Pancreas (tissue), 10 donors: ENCODE measurements at regions not wholly inside any gene's neighbourhood (a gene's known extent, or its start where the extent isn't known, plus 50 kb on each side); places are given as distances from the start of the nearest gene placed in this dataset.

Experiments
- ATAC-seq, 4 donors: fragments of 200-7000 bp; cut with Tn5 transposase; one replicate each; pipeline versions ENCODE4 v1.8.0 to v1.9.1; 2020; ENCODE audit warnings: mild to moderate bottlenecking in 4 of 4, moderate library complexity in 4 of 4
- DNase-seq, 6 donors: peaks; one replicate each; pipeline ENCODE4 v3.0.0-alpha.2; 2020
- FAIRE-seq: peaks from 2 replicates; lab custom pipeline; 2012; peaks lifted over from hg19 to GRCh38; lab: Jason Lieb, UNC
- H3K27ac ChIP-seq, 4 donors: fragments of 200-600 bp; sonication (generic); 1 replicate in 3 of 4; 2 replicates in 1 of 4; pipeline versions ENCODE4 v1.5.0 to v1.8.0; 2020
- H3K27me3 ChIP-seq, 4 donors: fragments of 200-600 bp; one replicate each; pipeline ENCODE4 v1.8.0; 2021
- H3K36me3 ChIP-seq, 3 donors: fragments of 200-600 bp; sonication (generic) in 1 of 3; one replicate each; pipeline versions ENCODE4 v1.5.0 to v1.8.0; 2020 to 2021
- H3K4me1 ChIP-seq, 3 donors: fragments of 200-600 bp; one replicate each; pipeline ENCODE4 v1.8.0; 2021
- H3K4me3 ChIP-seq, 4 donors: fragments of 200-600 bp; sonication (generic) in 2 of 4; one replicate each; pipeline versions ENCODE4 v1.5.0 to v1.8.0; 2020 to 2021
- H3K9me3 ChIP-seq, 4 donors: fragments of 200-600 bp; one replicate each; pipeline ENCODE4 v1.8.0; 2021
- CTCF ChIP-seq, 4 donors: fragments of 200-600 bp; sonication (generic) in 3 of 4; IDR thresholded peaks; one replicate each; pipeline versions ENCODE4 v1.5.0 to v1.8.0; 2021; ENCODE audit warnings: antibody characterized with exemption in 4 of 4
- WGBS, 2 donors: extraction: QIAGEN DNeasy Blood & Tissue Kit; methylation state at CpG; one replicate each; pipeline ENCODE4 v1.1.7; 2013; 5-methylcytosine and 5-hydroxymethylcytosine counted together
- intact Hi-C, 3 donors: fragments of 100-400 bp; cut with DNase I; formaldehyde crosslinking; loops; one replicate each; pipeline versions ENCODE4 v1.11.1 to v1.14.2; 2022
- donor health status: healthy with polysubstance abuse.
- donor health status: DM: no; HTN: no; CAD: no; lungs with moderate emphysema.
- donor health status: DM: no; HTN: no; CAD: no.
- donor health status: control.
- donor health status: control.
- donor health status: Bipolar disorder and iron deficiency.
- donor health status: DM: yes; HTN: yes; CAD: no.
- donor health status: DM: no; HTN: no; CAD: no.
- donor health status: DM: no; HTN: no; CAD: no.
- donor health status: DM: yes; HTN: yes; CAD: no.

GRCh38 chr16:87165151-87165550 is 152.0 kb downstream of the C16orf95 start:
- TF ChIP-seq CTCF (IDR thresholded peaks at IDR 0.05), result no peak
- H3K36me3 ChIP-seq, result no peaks in the 10 kb centered on the region
- H3K27ac ChIP-seq, result no peak overlapping the region
- 82 to 87% methylated on average over 4 of the region's 4 CpGs for WGBS, 2 donors
- ATAC-seq (no peak), FAIRE-seq (no peak), DNase-seq (no peak)
- no peaks in the 10 kb centered on the region for H3K4me1 ChIP-seq
- no peaks in the 10 kb centered on the region for H3K27me3 ChIP-seq
- intact Hi-C loops, result no loop called here
- H3K9me3 ChIP-seq, result no peaks in the 10 kb centered on the region
- no peak overlapping the region for H3K4me3 ChIP-seq

DNA sequence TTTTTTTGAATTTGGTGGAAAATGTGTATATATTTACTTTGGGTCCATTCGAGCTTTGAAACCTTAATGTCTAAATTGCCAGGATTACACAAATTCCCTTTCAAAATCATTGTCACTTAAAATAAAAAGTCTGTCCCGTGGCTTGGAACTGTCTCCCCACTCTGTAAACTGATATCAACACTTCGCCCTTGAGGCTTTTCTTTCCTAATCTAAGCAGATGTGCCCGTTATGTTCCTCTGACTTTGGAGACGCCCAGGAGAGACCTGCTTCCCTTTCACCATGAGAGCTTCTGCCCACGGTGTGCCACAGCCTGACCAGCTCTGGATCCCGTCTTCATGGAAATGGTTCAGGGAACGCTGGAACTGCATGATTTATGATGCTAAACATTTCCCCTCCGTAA is 151.3 kb downstream of the C16orf95 start:
- Histone ChIP-seq H3K27me3 (no peaks in the 10 kb centered on the region), H3K36me3 (no peaks in the 10 kb centered on the region), H3K4me1 (no peaks in the 10 kb centered on the region), H3K4me3 (no peak overlapping the region), H3K9me3 (no peaks in the 10 kb centered on the region), H3K27ac (no peak overlapping the region)
- intact Hi-C loops, result no loop called here
- FAIRE-seq (no peak), ATAC-seq (no peak), DNase-seq (no peak)
- TF ChIP-seq CTCF (IDR thresholded peaks at IDR 0.05), result no peak
- 65 to 70% methylated on average over 9 of the region's 9 CpGs for WGBS, 2 donors

- intact Hi-C loops, result no loop called here
- FAIRE-seq (no peak), DNase-seq (no peak), ATAC-seq (no peak)
- Histone ChIP-seq H3K4me3 (no peak overlapping the region), H3K27ac (no peak overlapping the region), H3K4me1 (no peaks in the 10 kb centered on the region), H3K27me3 (no peaks in the 10 kb centered on the region), H3K36me3 (no peaks in the 10 kb centered on the region), H3K9me3 (no peaks in the 10 kb centered on the region)
- WGBS, 2 donors, result 88 to 89% methylated on average over 9 of the region's 9 CpGs
- TF ChIP-seq CTCF (IDR thresholded peaks at IDR 0.05), result no peak
Observed at GRCh38 chr16:87166321-87166720, 150.9 kb downstream of the C16orf95 start.

DNA sequence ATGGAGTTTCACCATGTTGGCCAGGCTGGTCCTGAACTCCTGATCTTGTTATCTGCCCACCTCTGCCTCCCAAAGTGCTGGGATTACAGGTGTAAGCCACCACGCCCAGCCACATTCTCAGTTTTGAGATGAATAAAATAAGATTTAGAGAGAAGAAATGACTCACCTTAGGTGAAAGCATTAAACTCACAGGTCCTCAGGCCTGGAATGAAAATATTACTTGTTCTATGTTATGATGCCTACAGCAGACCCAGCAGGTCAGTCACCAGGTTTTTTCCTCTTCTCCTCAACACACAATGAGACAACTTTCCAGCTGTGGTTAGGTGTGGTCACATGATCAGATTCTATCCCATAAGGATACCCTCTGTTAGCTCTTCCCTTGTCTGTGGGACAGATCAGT is 150.3 kb downstream of the C16orf95 start:
- no peak overlapping the region for H3K4me3 ChIP-seq
- TF ChIP-seq CTCF (IDR thresholded peaks at IDR 0.05), result no peak
- WGBS, 2 donors, result 90% methylated on average over 1 of the region's 1 CpG

GRCh38 chr16:87169509-87169995 is 147.6 kb downstream of the C16orf95 start:
- H3K27me3 ChIP-seq, result no peaks in the 10 kb centered on the region
- ATAC-seq (peak in 2 of 4 donors; percentile 37 to 50), DNase-seq (no peak), FAIRE-seq (no peak)
- H3K36me3 ChIP-seq, result no peaks in the 10 kb centered on the region
- no peak overlapping the region for H3K4me3 ChIP-seq
- intact Hi-C loops, result no loop called here
- H3K27ac ChIP-seq, result no peak overlapping the region
- H3K9me3 ChIP-seq, result no peaks in the 10 kb centered on the region
- no peaks in the 10 kb centered on the region for H3K4me1 ChIP-seq
- WGBS, 2 donors, result 47% methylated on average over 14 of the region's 14 CpGs
- no peak for TF ChIP-seq CTCF (IDR thresholded peaks at IDR 0.05)

More for the DNA sequence above, 150.3 kb downstream of the C16orf95 start:
- H3K27me3 ChIP-seq, result no peaks in the 10 kb centered on the region
- ATAC-seq (no peak), DNase-seq (no peak), FAIRE-seq (no peak)
- intact Hi-C loops, result no loop called here
- H3K27ac ChIP-seq, result no peak overlapping the region
- H3K36me3 ChIP-seq, result no peaks in the 10 kb centered on the region
- H3K4me1 ChIP-seq, result no peaks in the 10 kb centered on the region
- no peaks in the 10 kb centered on the region for H3K9me3 ChIP-seq
